ENCODE measurements at regions not wholly inside any gene's neighbourhood (a gene's known extent, or its start where the extent isn't known, plus 50 kb on each side); places are given as distances from the start of the nearest gene placed in this dataset.
"Not testable (repeated sequence)": the region's sequence is repeated elsewhere in the genome, so short reads cannot be mapped to it uniquely, and the experiment has no call there.

- TF ChIP-seq CTCF (IDR thresholded peaks at IDR 0.05) = no peak
- Mint-ChIP-seq H3K27me3 (ENCODE audit: insufficient read depth) (peaks cover 9% of the 10 kb centered on the region), H3K4me1 (ENCODE audit: low read depth) (no peaks in the 10 kb centered on the region), H3K9me3 (no peaks in the 10 kb centered on the region), H3K4me3 (no peak overlapping the region), H3K36me3 (ENCODE audit: low read depth) (no peaks in the 10 kb centered on the region), H3K27ac (no peak overlapping the region)
- DNase-seq = no peak
Observed at GRCh38 chr3:66831931-66832330, 166.2 kb upstream of the KBTBD8 start.

GRCh38 chr3:66836363-66837152 is 161.5 kb upstream of the KBTBD8 start:
- Mint-ChIP-seq H3K4me1 (ENCODE audit: low read depth) (no peaks in the 10 kb centered on the region), H3K9me3 (no peaks in the 10 kb centered on the region), H3K27ac (no peak overlapping the region), H3K27me3 (ENCODE audit: insufficient read depth) (peaks cover 6% of the 10 kb centered on the region), H3K4me3 (no peak overlapping the region), H3K36me3 (ENCODE audit: low read depth) (no peaks in the 10 kb centered on the region)
- DNase-seq = no peak
- peak; percentile 59; the same call in 1 of the 2 replicates for TF ChIP-seq CTCF (IDR thresholded peaks at IDR 0.05)

- no peaks in the 10 kb centered on the region for H3K9me3 Mint-ChIP-seq
- no peak overlapping the region for H3K4me3 Mint-ChIP-seq
- peaks cover 6% of the 10 kb centered on the region for H3K27me3 Mint-ChIP-seq (ENCODE audit: insufficient read depth)
- no peaks in the 10 kb centered on the region for H3K4me1 Mint-ChIP-seq (ENCODE audit: low read depth)
- H3K27ac Mint-ChIP-seq = no peak overlapping the region
- DNase-seq = no peak
- H3K36me3 Mint-ChIP-seq (ENCODE audit: low read depth) = no peaks in the 10 kb centered on the region
- no peak for TF ChIP-seq CTCF (IDR thresholded peaks at IDR 0.05)
Observed at GRCh38 chr3:66838704-66839103, 159.4 kb upstream of the KBTBD8 start.

GRCh38 chr3:66839508-66839907 is 158.6 kb upstream of the KBTBD8 start:
- Mint-ChIP-seq H3K36me3 (ENCODE audit: low read depth) (no peaks in the 10 kb centered on the region), H3K4me1 (ENCODE audit: low read depth) (no peaks in the 10 kb centered on the region), H3K4me3 (no peak overlapping the region), H3K9me3 (no peaks in the 10 kb centered on the region), H3K27ac (no peak overlapping the region), H3K27me3 (ENCODE audit: insufficient read depth) (peaks cover 6% of the 10 kb centered on the region)
- TF ChIP-seq CTCF (IDR thresholded peaks at IDR 0.05) = no peak
- DNase-seq = no peak

- not testable (repeated sequence) for H3K9me3 Mint-ChIP-seq; H3K36me3 Mint-ChIP-seq (ENCODE audit: low read depth); DNase-seq; H3K27ac Mint-ChIP-seq; H3K4me3 Mint-ChIP-seq; H3K4me1 Mint-ChIP-seq (ENCODE audit: low read depth); H3K27me3 Mint-ChIP-seq (ENCODE audit: insufficient read depth)
Observed at GRCh38 chr3:66842761-66843464, 155.2 kb upstream of the KBTBD8 start.
